ENCODE measurements at regions not wholly inside any gene's neighbourhood (a gene's known extent, or its start where the extent isn't known, plus 50 kb on each side); places are given as distances from the start of the nearest gene placed in this dataset.
A peak's percentile ranks its signal among the peaks of the same experiment; 100 is the strongest.
"Not testable (repeated sequence)": the region's sequence is repeated elsewhere in the genome, so short reads cannot be mapped to it uniquely, and the experiment has no call there.

GRCh38 chr7:94792241-94792640 is 115.2 kb upstream of the PPP1R9A start:
- H3K9me3 ChIP-seq (ENCODE audit: low read length), result no peaks in the 10 kb centered on the region
- H3K79me2 ChIP-seq (ENCODE audit: low read length), result no peaks in the 10 kb centered on the region
- no peak overlapping the region for H2AFZ ChIP-seq (ENCODE audit: low read length)
- no peak overlapping the region for H3K9ac ChIP-seq (ENCODE audit: low read length)
- BruUV-seq (replicated peaks), result no TSS peak
- ATAC-seq (no peak), DNase-seq (no peak)
- H3K4me3 ChIP-seq (ENCODE audit: low read length), result no peak overlapping the region
- intact Hi-C loops (cut with micrococcal nuclease), result no loop called here
- H3K4me1 ChIP-seq (ENCODE audit: insufficient read depth, low read length), result no peaks in the 10 kb centered on the region
- no peaks in the 10 kb centered on the region for H3F3A ChIP-seq (ENCODE audit: low read length, unreplicated experiment)
- CTCF ChIA-PET, result no interaction called here
- no peaks in the 10 kb centered on the region for H3K9me2 ChIP-seq (replicated peaks; ENCODE audit: low read length)
- no peak overlapping the region for H3K4me2 ChIP-seq (ENCODE audit: low read length)
- POLR2A ChIA-PET (ENCODE audit: unreplicated experiment), result no interaction called here
- no peak overlapping the region for H3K27ac ChIP-seq (ENCODE audit: low read length)
- H3K27me3 ChIP-seq (ENCODE audit: low read length), result no peaks in the 10 kb centered on the region
- H3K36me3 ChIP-seq (ENCODE audit: low read depth, low read length), result no peaks in the 10 kb centered on the region
- TF ChIP-seq EZH2phosphoT487 (IDR thresholded peaks at IDR 0.05; ENCODE audit: borderline replicate concordance, low read length) (no peak), CTCF (conservative IDR thresholded peaks at IDR 0.05; ENCODE audit: low read depth, low read length) (no peak), EZH2 (IDR thresholded peaks at IDR 0.05; ENCODE audit: low read length, unreplicated experiment) (no peak)
- H4K20me1 ChIP-seq (ENCODE audit: low read length), result no peaks in the 10 kb centered on the region

- H3K9ac ChIP-seq (ENCODE audit: low read length); CTCF ChIA-PET; H3K27ac ChIP-seq (ENCODE audit: low read length); H3K9me3 ChIP-seq (ENCODE audit: low read length); BruUV-seq (replicated peaks); H3K27me3 ChIP-seq (ENCODE audit: low read length); H3K4me3 ChIP-seq (ENCODE audit: low read length); H3K4me1 ChIP-seq (ENCODE audit: insufficient read depth, low read length); H2AFZ ChIP-seq (ENCODE audit: low read length); H3K9me2 ChIP-seq (replicated peaks; ENCODE audit: low read length); intact Hi-C loops (cut with micrococcal nuclease); H3F3A ChIP-seq (ENCODE audit: low read length, unreplicated experiment); ATAC-seq; H3K36me3 ChIP-seq (ENCODE audit: low read depth, low read length); POLR2A ChIA-PET (ENCODE audit: unreplicated experiment); DNase-seq; H3K79me2 ChIP-seq (ENCODE audit: low read length); H4K20me1 ChIP-seq (ENCODE audit: low read length); H3K4me2 ChIP-seq (ENCODE audit: low read length): not testable (repeated sequence)
Measured at GRCh38 chr7:94797404-94797803, 110.0 kb upstream of the PPP1R9A start.

GRCh38 chr7:94803821-94804220 is 103.6 kb upstream of the PPP1R9A start:
- BruUV-seq (replicated peaks), result no TSS peak
- intact Hi-C loops (cut with micrococcal nuclease), result no loop called here

GRCh38 chr7:94808673-94809072 is 98.7 kb upstream of the PPP1R9A start:
- CTCF ChIA-PET; BruUV-seq (replicated peaks); H2AFZ ChIP-seq (ENCODE audit: low read length); POLR2A ChIA-PET (ENCODE audit: unreplicated experiment); H3K9me3 ChIP-seq (ENCODE audit: low read length); H3K9me2 ChIP-seq (replicated peaks; ENCODE audit: low read length); H3K4me1 ChIP-seq (ENCODE audit: insufficient read depth, low read length); H3K4me2 ChIP-seq (ENCODE audit: low read length); H3F3A ChIP-seq (ENCODE audit: low read length, unreplicated experiment); H4K20me1 ChIP-seq (ENCODE audit: low read length); intact Hi-C loops (cut with micrococcal nuclease); H3K36me3 ChIP-seq (ENCODE audit: low read depth, low read length); ATAC-seq; H3K27me3 ChIP-seq (ENCODE audit: low read length); H3K9ac ChIP-seq (ENCODE audit: low read length); H3K27ac ChIP-seq (ENCODE audit: low read length); H3K4me3 ChIP-seq (ENCODE audit: low read length); H3K79me2 ChIP-seq (ENCODE audit: low read length): not testable (repeated sequence)
- DNase-seq, result peak; percentile 7

More at GRCh38 chr7:94803821-94804220, 103.6 kb upstream of the PPP1R9A start:
- Histone ChIP-seq H4K20me1 (ENCODE audit: low read length) (no peaks in the 10 kb centered on the region), H3K9me3 (ENCODE audit: low read length) (no peaks in the 10 kb centered on the region), H3K27me3 (ENCODE audit: low read length) (no peaks in the 10 kb centered on the region), H3F3A (ENCODE audit: low read length, unreplicated experiment) (no peaks in the 10 kb centered on the region), H3K36me3 (ENCODE audit: low read depth, low read length) (no peaks in the 10 kb centered on the region), H3K9ac (ENCODE audit: low read length) (no peak overlapping the region), H3K79me2 (ENCODE audit: low read length) (no peaks in the 10 kb centered on the region), H2AFZ (ENCODE audit: low read length) (no peak overlapping the region), H3K4me3 (ENCODE audit: low read length) (no peak overlapping the region), H3K4me2 (ENCODE audit: low read length) (no peak overlapping the region), H3K4me1 (ENCODE audit: insufficient read depth, low read length) (no peaks in the 10 kb centered on the region), H3K27ac (ENCODE audit: low read length) (no peak overlapping the region), H3K9me2 (replicated peaks; ENCODE audit: low read length) (no peaks in the 10 kb centered on the region)
- ATAC-seq (no peak), DNase-seq (no peak)
- TF ChIP-seq EZH2 (IDR thresholded peaks at IDR 0.05; ENCODE audit: low read length, unreplicated experiment) (no peak), EZH2phosphoT487 (IDR thresholded peaks at IDR 0.05; ENCODE audit: borderline replicate concordance, low read length) (no peak), CTCF (conservative IDR thresholded peaks at IDR 0.05; ENCODE audit: low read depth, low read length) (no peak)
- POLR2A ChIA-PET (ENCODE audit: unreplicated experiment), result no interaction called here
- CTCF ChIA-PET, result no interaction called here

All from PC-3 (cell line).